SU-DHL-6 (cell line): ENCODE measurements at regions not wholly inside any gene's neighbourhood (a gene's known extent, or its start where the extent isn't known, plus 50 kb on each side); places are given as distances from the start of the nearest gene placed in this dataset.

Source experiments
- H2AFZ ChIP-seq: fragments of 200-600 bp; sonication (generic); 2 replicates; pipeline ENCODE4 v1.6.1; 2014; ENCODE audit warnings: low read depth, mild to moderate bottlenecking, moderate library complexity, mixed read lengths, antibody characterized with exemption, low read length; ENCODE audit not compliant: severe bottlenecking
- H3F3A ChIP-seq: fragments of 200-600 bp; shearing (Covaris generic); 2 replicates; pipeline ENCODE4 v1.6.0; 2016; ENCODE audit warnings: antibody characterized with exemption, mild to moderate bottlenecking; ENCODE audit not compliant: insufficient read depth
- H3K27ac ChIP-seq: fragments of 200-600 bp; sonication (generic); 2 replicates; pipeline ENCODE4 v1.5.1; 2016; ENCODE audit warnings: low read depth, mild to moderate bottlenecking, low read length, moderate library complexity, mixed read lengths
- H3K27me3 ChIP-seq: fragments of 200-600 bp; sonication (generic), shearing (Covaris generic); 2 replicates; pipeline ENCODE4 v1.6.0; 2014; ENCODE audit warnings: mild to moderate bottlenecking, low read length
- H3K36me3 ChIP-seq: fragments of 200-600 bp; sonication (generic); 2 replicates; pipeline ENCODE4 v1.6.1; 2014; ENCODE audit warnings: mild to moderate bottlenecking, low read length, mixed read lengths
- H3K4me2 ChIP-seq: fragments of 300-600, 200-600 bp; shearing (Covaris generic), sonication (generic); 2 replicates; pipeline ENCODE4 v1.6.0; 2014; ENCODE audit warnings: low read length, low read depth, mild to moderate bottlenecking; ENCODE audit not compliant: poor library complexity, severe bottlenecking
- H3K4me3 ChIP-seq: fragments of 200-600 bp; sonication (generic); 2 replicates; pipeline ENCODE4 v1.5.1; 2014; ENCODE audit warnings: antibody characterized with exemption, low read length, mild to moderate bottlenecking, mixed read lengths; ENCODE audit not compliant: insufficient read depth, poor library complexity, severe bottlenecking
- H3K79me2 ChIP-seq: fragments of 200-600 bp; sonication (generic); 2 replicates; pipeline ENCODE4 v1.6.1; 2014; ENCODE audit warnings: mild to moderate bottlenecking, low read length, moderate library complexity; ENCODE audit not compliant: insufficient read depth
- H3K9ac ChIP-seq: fragments of 200-600 bp; sonication (generic); 2 replicates; pipeline ENCODE4 v1.7.0; 2014; ENCODE audit warnings: mild to moderate bottlenecking, low read length
- H3K9me2 ChIP-seq: fragments of 200-600 bp; sonication (generic); replicated peaks from 2 replicates; pipeline ENCODE4 v1.6.1; 2014; ENCODE audit warnings: low read length; ENCODE audit not compliant: insufficient read depth
- H3K9me3 ChIP-seq: fragments of 200-600 bp; sonication (generic); 2 replicates; pipeline ENCODE4 v1.6.1; 2014; ENCODE audit warnings: low read length, mixed read lengths; ENCODE audit not compliant: insufficient read depth
- H4K20me1 ChIP-seq: fragments of 200-600 bp; sonication (generic); 2 replicates; pipeline ENCODE4 v1.6.1; 2014; ENCODE audit warnings: low read depth, mild to moderate bottlenecking, antibody characterized with exemption, low read length, moderate library complexity, mixed read lengths
- CTCF ChIP-seq: fragments of 200-600 bp; sonication (generic); IDR thresholded peaks from one replicate; pipeline ENCODE4 v1.5.1; 2017; ENCODE audit warnings: antibody characterized with exemption, mild to moderate bottlenecking, low read length, moderate library complexity; ENCODE audit not compliant: insufficient read depth, poor library complexity, severe bottlenecking
- EZH2phosphoT487 ChIP-seq: fragments of 200-600 bp; sonication (generic), shearing (Covaris generic); conservative IDR thresholded peaks from 2 replicates; pipeline ENCODE4 v1.6.1; 2018; ENCODE audit warnings: mild to moderate bottlenecking, antibody characterized with exemption, low read length, moderate library complexity, mixed read lengths

- Histone ChIP-seq H3K9me3 (no peaks in the 10 kb centered on the region), H3K27me3 (no peaks in the 10 kb centered on the region), H4K20me1 (no peaks in the 10 kb centered on the region), H3K27ac (no peak overlapping the region), H3K36me3 (no peaks in the 10 kb centered on the region), H3K4me3 (no peak overlapping the region), H2AFZ (no peak overlapping the region), H3F3A (no peaks in the 10 kb centered on the region), H3K9ac (no peak overlapping the region), H3K4me2 (no peak overlapping the region), H3K9me2 (no peaks in the 10 kb centered on the region), H3K79me2 (no peaks in the 10 kb centered on the region)
- TF ChIP-seq CTCF (no peak), EZH2phosphoT487 (no peak)
These were observed 336.6 kb upstream of the THRB start for GRCh38 chr3:24831221-24831620.

DNA sequence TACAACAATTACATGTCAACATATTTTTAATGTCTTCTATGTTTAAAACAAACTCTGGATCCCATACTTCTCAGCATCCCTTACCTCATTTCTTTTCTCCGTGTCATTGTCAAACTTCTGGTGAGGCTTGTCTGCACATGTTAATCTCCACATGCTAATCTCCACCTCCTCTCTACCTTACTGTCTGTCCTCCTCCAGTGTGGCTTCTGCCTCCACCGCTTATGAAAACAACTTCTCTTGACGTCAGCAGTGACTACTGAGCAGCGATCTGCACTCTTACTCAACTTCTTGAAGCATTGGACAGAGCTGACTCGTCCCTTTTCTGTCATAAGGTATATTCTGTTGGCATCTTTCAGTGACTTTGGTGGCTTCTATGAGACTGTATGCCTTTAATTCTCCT is 338.2 kb upstream of the THRB start:
- no peak overlapping the region for H3K27ac ChIP-seq
- no peaks in the 10 kb centered on the region for H3K9me2 ChIP-seq
- H3K4me3 ChIP-seq = no peak overlapping the region
- H4K20me1 ChIP-seq = no peaks in the 10 kb centered on the region
- no peaks in the 10 kb centered on the region for H3K9me3 ChIP-seq
- H3K9ac ChIP-seq = no peak overlapping the region
- H2AFZ ChIP-seq = no peak overlapping the region
- no peaks in the 10 kb centered on the region for H3K79me2 ChIP-seq
- TF ChIP-seq EZH2phosphoT487 = no peak
- TF ChIP-seq CTCF = no peak
- no peaks in the 10 kb centered on the region for H3F3A ChIP-seq
- H3K4me2 ChIP-seq = no peak overlapping the region
- no peaks in the 10 kb centered on the region for H3K27me3 ChIP-seq
- no peaks in the 10 kb centered on the region for H3K36me3 ChIP-seq

GRCh38 chr3:24834442-24834841 is 339.8 kb upstream of the THRB start:
- H3K4me3 ChIP-seq = no peak overlapping the region
- H3K27me3 ChIP-seq = no peaks in the 10 kb centered on the region
- no peak overlapping the region for H2AFZ ChIP-seq
- no peaks in the 10 kb centered on the region for H3K79me2 ChIP-seq
- TF ChIP-seq EZH2phosphoT487 (no peak), CTCF (no peak)
- H3K27ac ChIP-seq = no peak overlapping the region
- H3K9me2 ChIP-seq = no peaks in the 10 kb centered on the region
- H3K9ac ChIP-seq = no peak overlapping the region
- no peaks in the 10 kb centered on the region for H3K36me3 ChIP-seq
- no peaks in the 10 kb centered on the region for H3K9me3 ChIP-seq
- H4K20me1 ChIP-seq = no peaks in the 10 kb centered on the region
- H3F3A ChIP-seq = no peaks in the 10 kb centered on the region
- H3K4me2 ChIP-seq = no peak overlapping the region

GRCh38 chr3:24835510-24835909 is 340.9 kb upstream of the THRB start:
- Histone ChIP-seq H3K79me2 (no peaks in the 10 kb centered on the region), H3K4me2 (no peak overlapping the region), H3K9ac (no peak overlapping the region), H3K9me3 (no peaks in the 10 kb centered on the region), H3F3A (no peaks in the 10 kb centered on the region), H3K9me2 (no peaks in the 10 kb centered on the region), H3K27me3 (no peaks in the 10 kb centered on the region), H3K36me3 (no peaks in the 10 kb centered on the region), H4K20me1 (no peaks in the 10 kb centered on the region), H3K4me3 (no peak overlapping the region), H3K27ac (no peak overlapping the region), H2AFZ (no peak overlapping the region)
- TF ChIP-seq CTCF = no peak
- TF ChIP-seq EZH2phosphoT487 = no peak
